ENCODE measurements at regions not wholly inside any gene's neighbourhood (a gene's known extent, or its start where the extent isn't known, plus 50 kb on each side); places are given as distances from the start of the nearest gene placed in this dataset.
A peak's percentile ranks its signal among the peaks of the same experiment; 100 is the strongest.

- no peak for DNase-seq (ENCODE audit: low read depth)
Measured at GRCh38 chr16:76906552-76906951, 284.4 kb upstream of the MON1B start.

GRCh38 chr16:76910931-76911330 lies 280.1 kb upstream of the MON1B start:
- peak; percentile 68 for DNase-seq (ENCODE audit: low read depth)

- DNase-seq (ENCODE audit: low read depth), result no peak
Measured at GRCh38 chr16:76913046-76913445, 277.9 kb upstream of the MON1B start.

- DNase-seq (ENCODE audit: low read depth), result no peak
Measured at GRCh38 chr16:76926042-76926441, 264.9 kb upstream of the MON1B start.

GRCh38 chr16:76926595-76926994 lies 264.4 kb upstream of the MON1B start:
- no peak for DNase-seq (ENCODE audit: low read depth)

GRCh38 chr16:76931186-76931585 lies 259.8 kb upstream of the MON1B start:
- DNase-seq (ENCODE audit: low read depth), result peak; percentile 30

GRCh38 chr16:76932541-76933211 lies 258.3 kb upstream of the MON1B start:
- DNase-seq (ENCODE audit: low read depth), result no peak

GRCh38 chr16:76940251-76940650 lies 250.7 kb upstream of the MON1B start:
- DNase-seq (ENCODE audit: low read depth), result no peak

GRCh38 chr16:76941113-76941512 lies 249.9 kb upstream of the MON1B start:
- DNase-seq (ENCODE audit: low read depth), result no peak

- DNase-seq (ENCODE audit: low read depth), result no peak
Measured at GRCh38 chr16:76942089-76942488, 248.9 kb upstream of the MON1B start.

GRCh38 chr16:76943921-76944320 lies 247.1 kb upstream of the MON1B start:
- DNase-seq (ENCODE audit: low read depth), result no peak

GRCh38 chr16:76946879-76947278 lies 244.1 kb upstream of the MON1B start:
- DNase-seq (ENCODE audit: low read depth), result peak; percentile 44

- DNase-seq (ENCODE audit: low read depth), result no peak
Measured at GRCh38 chr16:76947749-76948148, 243.2 kb upstream of the MON1B start.

GRCh38 chr16:76955629-76956028 lies 235.4 kb upstream of the MON1B start:
- DNase-seq (ENCODE audit: low read depth), result no peak

- no peak for DNase-seq (ENCODE audit: low read depth)
Measured at GRCh38 chr16:76956394-76956793, 234.6 kb upstream of the MON1B start.

GRCh38 chr16:76956841-76957240 lies 234.1 kb upstream of the MON1B start:
- DNase-seq (ENCODE audit: low read depth), result no peak

- DNase-seq (ENCODE audit: low read depth), result no peak
Measured at GRCh38 chr16:76959166-76959565, 231.8 kb upstream of the MON1B start.

GRCh38 chr16:76963614-76964315 lies 227.2 kb upstream of the MON1B start:
- DNase-seq (ENCODE audit: low read depth), result no peak

- no peak for DNase-seq (ENCODE audit: low read depth)
Measured at GRCh38 chr16:76964464-76965154, 226.4 kb upstream of the MON1B start.

- no peak for DNase-seq (ENCODE audit: low read depth)
Measured at GRCh38 chr16:76970087-76970744, 220.8 kb upstream of the MON1B start.

- DNase-seq (ENCODE audit: low read depth), result no peak
Measured at GRCh38 chr16:76970745-76971099, 220.3 kb upstream of the MON1B start.

- no peak for DNase-seq (ENCODE audit: low read depth)
Measured at GRCh38 chr16:76976101-76976500, 214.9 kb upstream of the MON1B start.

- DNase-seq (ENCODE audit: low read depth), result no peak
Measured at GRCh38 chr16:76976756-76977155, 214.2 kb upstream of the MON1B start.

Data from GM04503 (cell line).